ENCODE measurements at regions not wholly inside any gene's neighbourhood (a gene's known extent, or its start where the extent isn't known, plus 50 kb on each side); places are given as distances from the start of the nearest gene placed in this dataset.

DNA sequence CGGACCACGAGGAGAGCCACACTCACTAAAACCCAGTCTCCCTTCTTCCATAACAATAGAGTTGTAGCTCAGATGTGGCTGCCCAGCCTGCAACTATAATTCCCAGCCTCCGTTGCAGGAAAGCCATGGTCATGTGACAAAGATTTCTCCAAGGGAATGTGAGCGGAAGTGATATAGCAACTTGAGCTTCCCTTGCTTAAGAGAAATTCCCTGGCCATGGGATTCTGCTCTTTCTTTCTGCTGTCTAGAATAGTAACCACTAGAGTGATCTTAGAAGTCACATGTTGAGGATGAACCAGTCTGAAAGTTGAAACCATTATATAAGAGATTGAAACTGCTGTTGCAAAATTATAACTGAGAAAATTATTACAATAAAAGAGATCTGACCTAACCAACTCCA lies 86.4 kb upstream of the MED14 start:
- DNase-seq: no peak
- intact Hi-C loops (cut with micrococcal nuclease): no loop called here
- Mint-ChIP-seq H3K36me3 (no peaks in the 10 kb centered on the region), H3K27me3 (ENCODE audit: low read depth in 3 of 3) (peaks cover 0 to 6% (median 0%) of the 10 kb centered on the region in 3 donors), H3K4me1 (no peaks in the 10 kb centered on the region), H3K9me3 (peaks cover 4 to 20% (median 10%) of the 10 kb centered on the region in 7 donors), H3K27ac (no peak overlapping the region), H3K4me3 (no peak overlapping the region)
- H2AFZ ChIP-seq (ENCODE audit: insufficient read depth, low read depth, low read length, poor library complexity, severe bottlenecking): no peak overlapping the region
- H3K36me3 ChIP-seq (replicated peaks in 1 of 2; ENCODE audit: control insufficient read depth in 1 of 2, insufficient read depth in 2 of 2, low read length in 2 of 2): no peaks in the 10 kb centered on the region
- no peak overlapping the region for H3K4me3 ChIP-seq (replicated peaks in 1 of 3; ENCODE audit: low read depth in 2 of 3, low read length in 3 of 3)
- no CpG with 5 or more reads among the region's 4 CpGs for WGBS (ENCODE audit: insufficient coverage)
- no peaks in the 10 kb centered on the region for H3K79me2 ChIP-seq (ENCODE audit: insufficient read depth, low read length)
- H3K27ac ChIP-seq (ENCODE audit: low read depth in 1 of 2, low read length in 2 of 2): no peak overlapping the region
- peaks cover 2 to 5% of the 10 kb centered on the region in 2 donors for H3K9me3 ChIP-seq (replicated peaks in 1 of 2; ENCODE audit: control insufficient read depth in 1 of 2, insufficient read depth in 1 of 2, low read length in 2 of 2)
- TF ChIP-seq, protein P1, sequence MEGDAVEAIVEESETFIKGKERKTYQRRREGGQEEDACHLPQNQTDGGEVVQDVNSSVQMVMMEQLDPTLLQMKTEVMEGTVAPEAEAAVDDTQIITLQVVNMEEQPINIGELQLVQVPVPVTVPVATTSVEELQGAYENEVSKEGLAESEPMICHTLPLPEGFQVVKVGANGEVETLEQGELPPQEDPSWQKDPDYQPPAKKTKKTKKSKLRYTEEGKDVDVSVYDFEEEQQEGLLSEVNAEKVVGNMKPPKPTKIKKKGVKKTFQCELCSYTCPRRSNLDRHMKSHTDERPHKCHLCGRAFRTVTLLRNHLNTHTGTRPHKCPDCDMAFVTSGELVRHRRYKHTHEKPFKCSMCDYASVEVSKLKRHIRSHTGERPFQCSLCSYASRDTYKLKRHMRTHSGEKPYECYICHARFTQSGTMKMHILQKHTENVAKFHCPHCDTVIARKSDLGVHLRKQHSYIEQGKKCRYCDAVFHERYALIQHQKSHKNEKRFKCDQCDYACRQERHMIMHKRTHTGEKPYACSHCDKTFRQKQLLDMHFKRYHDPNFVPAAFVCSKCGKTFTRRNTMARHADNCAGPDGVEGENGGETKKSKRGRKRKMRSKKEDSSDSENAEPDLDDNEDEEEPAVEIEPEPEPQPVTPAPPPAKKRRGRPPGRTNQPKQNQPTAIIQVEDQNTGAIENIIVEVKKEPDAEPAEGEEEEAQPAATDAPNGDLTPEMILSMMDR (IDR thresholded peaks at IDR 0.05): no peak
- H3K4me2 ChIP-seq (replicated peaks; ENCODE audit: extremely low read depth, low read length, poor library complexity, severe bottlenecking): no peak overlapping the region
- no peak overlapping the region for H3K9ac ChIP-seq (ENCODE audit: insufficient read depth, low read length, poor library complexity, severe bottlenecking)
- H3K4me1 ChIP-seq (ENCODE audit: control insufficient read depth in 1 of 2, insufficient read depth in 2 of 2, low read length in 2 of 2): no peaks in the 10 kb centered on the region
- H4K20me1 ChIP-seq (ENCODE audit: insufficient read depth, low read length): no peaks in the 10 kb centered on the region
- H3K27me3 ChIP-seq (ENCODE audit: control insufficient read depth in 2 of 2, insufficient read depth in 2 of 2, low read length in 2 of 2): peaks cover 0 to 4% of the 10 kb centered on the region in 2 donors

DNA sequence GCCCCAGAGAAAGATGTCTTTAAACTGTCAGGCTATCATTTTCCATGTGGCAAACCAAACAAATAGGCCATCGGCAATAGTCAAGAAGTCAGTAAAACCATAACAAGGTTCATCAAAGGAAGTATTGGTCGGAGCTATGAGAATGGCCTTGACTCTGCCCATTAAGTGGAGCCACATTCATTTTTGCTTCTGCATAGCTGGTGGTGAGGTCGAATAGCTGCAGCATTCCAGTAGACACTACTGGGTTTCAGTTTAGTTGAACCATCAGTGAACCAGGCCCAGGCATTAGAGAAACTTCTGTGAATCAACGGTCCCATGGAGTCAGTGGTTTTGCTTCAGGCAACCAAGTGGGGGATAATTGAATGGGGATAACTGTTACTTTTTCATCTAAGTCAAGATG lies 92.0 kb upstream of the MED14 start:
- no peak overlapping the region for H2AFZ ChIP-seq (ENCODE audit: insufficient read depth, low read depth, low read length, poor library complexity, severe bottlenecking)
- Mint-ChIP-seq H3K9me3 (peaks cover 4 to 20% (median 8%) of the 10 kb centered on the region in 7 donors), H3K4me3 (no peak overlapping the region), H3K27me3 (ENCODE audit: low read depth in 3 of 3) (peaks cover 0 to 13% (median 0%) of the 10 kb centered on the region in 3 donors), H3K36me3 (no peaks in the 10 kb centered on the region), H3K27ac (peak overlapping the region in 1 of 7 donors; percentile 36), H3K4me1 (no peaks in the 10 kb centered on the region)
- H3K4me1 ChIP-seq (ENCODE audit: control insufficient read depth in 1 of 2, insufficient read depth in 2 of 2, low read length in 2 of 2): no peaks in the 10 kb centered on the region
- no peak overlapping the region for H3K4me3 ChIP-seq (replicated peaks in 1 of 3; ENCODE audit: low read depth in 2 of 3, low read length in 3 of 3)
- no peak overlapping the region for H3K9ac ChIP-seq (ENCODE audit: insufficient read depth, low read length, poor library complexity, severe bottlenecking)
- no peaks in the 10 kb centered on the region for H3K79me2 ChIP-seq (ENCODE audit: insufficient read depth, low read length)
- no peak overlapping the region for H3K4me2 ChIP-seq (replicated peaks; ENCODE audit: extremely low read depth, low read length, poor library complexity, severe bottlenecking)
- no peak for DNase-seq
- H4K20me1 ChIP-seq (ENCODE audit: insufficient read depth, low read length): no peaks in the 10 kb centered on the region
- no CpG with 5 or more reads among the region's 4 CpGs for WGBS (ENCODE audit: insufficient coverage)
- no peaks in the 10 kb centered on the region for H3K36me3 ChIP-seq (replicated peaks in 1 of 2; ENCODE audit: control insufficient read depth in 1 of 2, insufficient read depth in 2 of 2, low read length in 2 of 2)
- peaks cover 0 to 17% of the 10 kb centered on the region in 2 donors for H3K27me3 ChIP-seq (ENCODE audit: control insufficient read depth in 2 of 2, insufficient read depth in 2 of 2, low read length in 2 of 2)
- intact Hi-C loops (cut with micrococcal nuclease): no loop called here
- H3K9me3 ChIP-seq (replicated peaks in 1 of 2; ENCODE audit: control insufficient read depth in 1 of 2, insufficient read depth in 1 of 2, low read length in 2 of 2): peaks cover 2 to 5% of the 10 kb centered on the region in 2 donors
- TF ChIP-seq, protein P1 (IDR thresholded peaks at IDR 0.05): no peak
- no peak overlapping the region for H3K27ac ChIP-seq (ENCODE audit: low read depth in 1 of 2, low read length in 2 of 2)
